H1 (cell line): ENCODE measurements at regions not wholly inside any gene's neighbourhood (a gene's known extent, or its start where the extent isn't known, plus 50 kb on each side); places are given as distances from the start of the nearest gene placed in this dataset.

ENCODE experiments used
- CTCF ChIA-PET: fragments of 300-600 bp; sonication (Branson Sonifier 250); formaldehyde crosslinking; loops from one replicate; lab custom pipeline; 2021; ENCODE audit not compliant: partially characterized antibody; lab: Charles Lee
- POLR2A ChIA-PET: fragments of 300-600 bp; sonication (Branson Sonifier 250); formaldehyde crosslinking; loops from one replicate; lab custom pipeline; 2021; ENCODE audit warnings: inconsistent platforms; ENCODE audit not compliant: partially characterized antibody; lab: Charles Lee
- DNase-seq, 2 experiments: peaks; one replicate each; pipeline versions ENCODE4 v3.0.0 to v3.0.0-alpha.2; 2010 to 2022; ENCODE audit warnings: low spot score in 2 of 2, low read depth in 1 of 2, mixed read lengths in 1 of 2
- FAIRE-seq: peaks from 2 replicates; lab custom pipeline; 2011; peaks lifted over from hg19 to GRCh38; lab: Jason Lieb, UNC
- H2AFZ ChIP-seq: 2 replicates; pipeline ENCODE4 v1.8.1; 2012; ENCODE audit warnings: low read length, inconsistent platforms
- H2AK5ac ChIP-seq: 2 replicates; pipeline ENCODE4 v1.6.1; 2013; ENCODE audit warnings: low read depth, low read length
- H2BK120ac ChIP-seq: replicated peaks from 2 replicates; pipeline ENCODE3; 2013; ENCODE audit warnings: low read depth, low read length, inconsistent platforms
- H2BK12ac ChIP-seq: 2 replicates; pipeline ENCODE4 v1.6.1; 2013; ENCODE audit warnings: low read depth, low read length
- H2BK15ac ChIP-seq: 2 replicates; pipeline ENCODE4 v1.6.1; 2013; ENCODE audit warnings: low read length
- H2BK20ac ChIP-seq: 2 replicates; pipeline ENCODE4 v1.6.1; 2013; ENCODE audit warnings: low read length
- H2BK5ac ChIP-seq: 2 replicates; pipeline ENCODE4 v1.6.1; 2013; ENCODE audit warnings: low read depth, low read length
- H3K14ac ChIP-seq: 2 replicates; pipeline ENCODE4 v1.6.1; 2013; ENCODE audit warnings: inconsistent platforms; ENCODE audit not compliant: insufficient read length
- H3K18ac ChIP-seq: 2 replicates; pipeline ENCODE4 v1.6.1; 2013; ENCODE audit warnings: low read length; ENCODE audit errors: extremely low read depth
- H3K23ac ChIP-seq: 2 replicates; pipeline ENCODE4 v1.6.1; 2013; ENCODE audit warnings: inconsistent platforms; ENCODE audit not compliant: insufficient read length
- H3K23me2 ChIP-seq: 2 replicates; pipeline ENCODE4 v1.6.1; 2013; ENCODE audit warnings: low read depth, low read length
- H3K27ac ChIP-seq: 2 replicates; pipeline ENCODE4 v1.6.1; 2011; ENCODE audit warnings: low read depth, low read length, inconsistent platforms
- H3K27me3 ChIP-seq, 4 experiments: replicated peaks in 1 of 4; 1 replicate in 1 of 4; 2 replicates in 3 of 4; pipeline versions ENCODE4 v1.6.1 to v1.8.1; 2011 to 2013; ENCODE audit warnings: low read length in 3 of 4, mild to moderate bottlenecking in 3 of 4, inconsistent platforms in 2 of 4, mixed read lengths in 2 of 4, moderate library complexity in 1 of 4; ENCODE audit not compliant: control insufficient read depth in 3 of 4, insufficient read depth in 3 of 4; ENCODE audit errors: extremely low read depth in 1 of 4
- H3K36me3 ChIP-seq, 4 experiments: 2 replicates each; pipeline versions ENCODE4 v1.6.1 to v1.8.1; 2011 to 2013; ENCODE audit warnings: mild to moderate bottlenecking in 4 of 4, low read length in 3 of 4, moderate library complexity in 2 of 4, control low read depth in 1 of 4, inconsistent platforms in 1 of 4; ENCODE audit not compliant: insufficient read depth in 4 of 4, control insufficient read depth in 2 of 4
- H3K4ac ChIP-seq: replicated peaks from 2 replicates; pipeline ENCODE3; 2013; ENCODE audit warnings: low read length, low read depth, mixed read lengths, inconsistent platforms; ENCODE audit not compliant: insufficient read length
- H3K4me1 ChIP-seq, 4 experiments: replicated peaks in 1 of 4; 1 replicate in 1 of 4; 2 replicates in 3 of 4; pipeline versions ENCODE4 v1.6.1 to v1.8.1; 2011 to 2013; ENCODE audit warnings: low read length in 3 of 4, inconsistent platforms in 2 of 4, mixed read lengths in 1 of 4; ENCODE audit not compliant: insufficient read depth in 4 of 4, control insufficient read depth in 3 of 4
- H3K4me2 ChIP-seq, 2 experiments: 2 replicates each; pipeline versions ENCODE4 v1.6.1 to v1.8.1; 2011 to 2013; ENCODE audit warnings: low read depth in 2 of 2, low read length in 2 of 2, control low read depth in 1 of 2, inconsistent platforms in 1 of 2, mild to moderate bottlenecking in 1 of 2; ENCODE audit not compliant: insufficient read depth in 1 of 2
- H3K4me3 ChIP-seq, 4 experiments: fragments of 200-600, 300-600 bp in 1 of 4; sonication (generic), shearing (Covaris generic), sonication (Bioruptor Twin) in 1 of 4; 2 replicates each; pipeline versions ENCODE4 v1.5.1 to v1.8.1; 2011 to 2016; ENCODE audit warnings: low read length in 4 of 4, low read depth in 3 of 4, control low read depth in 2 of 4, inconsistent platforms in 2 of 4, mild to moderate bottlenecking in 2 of 4, mixed read lengths in 1 of 4, moderate library complexity in 1 of 4; ENCODE audit not compliant: insufficient read depth in 2 of 4; ENCODE audit errors: extremely low read depth in 1 of 4
- H3K56ac ChIP-seq: replicated peaks from 2 replicates; pipeline ENCODE3; 2013; ENCODE audit warnings: low read depth, mild to moderate bottlenecking, mixed read lengths, low read length, inconsistent platforms; ENCODE audit not compliant: insufficient read length
- H3K79me1 ChIP-seq: 2 replicates; pipeline ENCODE4 v1.6.1; 2013; ENCODE audit warnings: low read depth, low read length, control low read depth
- H3K79me2 ChIP-seq, 2 experiments: 2 replicates each; pipeline versions ENCODE4 v1.6.1 to v1.8.1; 2012 to 2013; ENCODE audit warnings: low read length in 2 of 2, mild to moderate bottlenecking in 2 of 2, inconsistent platforms in 1 of 2; ENCODE audit not compliant: insufficient read depth in 2 of 2, control insufficient read depth in 1 of 2
- H3K9ac ChIP-seq, 4 experiments: replicated peaks in 1 of 4; 1 replicate in 1 of 4; 2 replicates in 3 of 4; pipeline versions ENCODE4 v1.6.1 to v1.8.1; 2011 to 2013; ENCODE audit warnings: low read depth in 3 of 4, low read length in 3 of 4, control low read depth in 2 of 4, mild to moderate bottlenecking in 2 of 4, moderate library complexity in 2 of 4, inconsistent platforms in 1 of 4; ENCODE audit errors: extremely low read depth in 1 of 4
- H3K9me3 ChIP-seq, 2 experiments: 2 replicates each; pipeline versions ENCODE4 v1.6.1 to v1.8.1; 2012 to 2013; ENCODE audit warnings: mild to moderate bottlenecking in 2 of 2, moderate library complexity in 2 of 2, control low read depth in 1 of 2, inconsistent platforms in 1 of 2, low read depth in 1 of 2, low read length in 1 of 2, mixed read lengths in 1 of 2; ENCODE audit not compliant: insufficient read depth in 2 of 2
- H4K20me1 ChIP-seq, 2 experiments: replicated peaks in 1 of 2; 2 replicates each; pipeline versions ENCODE3 to v1.8.1; 2011 to 2013; ENCODE audit warnings: inconsistent platforms in 2 of 2, low read length in 2 of 2, mild to moderate bottlenecking in 1 of 2; ENCODE audit not compliant: insufficient read depth in 2 of 2, control insufficient read depth in 1 of 2
- H4K5ac ChIP-seq: 2 replicates; pipeline ENCODE4 v1.6.1; 2013; ENCODE audit warnings: low read length, low read depth, mixed read lengths, inconsistent platforms; ENCODE audit not compliant: insufficient read length
- H4K8ac ChIP-seq: 2 replicates; pipeline ENCODE4 v1.8.0; 2013; ENCODE audit warnings: mild to moderate bottlenecking, moderate library complexity, low read length, inconsistent platforms; ENCODE audit not compliant: insufficient read depth; ENCODE audit errors: extremely low read depth
- H4K91ac ChIP-seq: replicated peaks from 2 replicates; pipeline ENCODE3; 2013; ENCODE audit warnings: low read length, mixed read lengths, inconsistent platforms; ENCODE audit not compliant: insufficient read length
- ASH2L ChIP-seq: fragments of 200-600, 300-600 bp; sonication (generic); IDR thresholded peaks from one replicate; pipeline ENCODE4 v1.7.1; 2017; ENCODE audit warnings: low read length
- ATF3 ChIP-seq: IDR thresholded peaks from 2 replicates; pipeline ENCODE4 v1.6.1; 2011; ENCODE audit warnings: low read depth, mild to moderate bottlenecking, low read length; ENCODE audit not compliant: insufficient read depth
- BRCA1 ChIP-seq: IDR thresholded peaks from 2 replicates; pipeline ENCODE4 v1.6.1; 2012; ENCODE audit warnings: low read depth, low read length, improper control_type of control experiment
- CEBPB ChIP-seq: IDR thresholded peaks from 2 replicates; pipeline ENCODE4 v1.6.1; 2012; ENCODE audit warnings: low read depth, low read length
- EGR1 ChIP-seq: IDR thresholded peaks from 2 replicates; pipeline ENCODE4 v1.6.1; 2011; ENCODE audit warnings: low read depth, low read length, borderline replicate concordance
- FOSL1 ChIP-seq: IDR thresholded peaks from 2 replicates; pipeline ENCODE4 v1.6.1; 2011; ENCODE audit warnings: mild to moderate bottlenecking, low read depth, low read length, moderate library complexity; ENCODE audit not compliant: insufficient read depth
- GABPA ChIP-seq: IDR thresholded peaks from 2 replicates; pipeline ENCODE4 v1.6.1; 2011; ENCODE audit warnings: mild to moderate bottlenecking, low read length, moderate library complexity, borderline replicate concordance; ENCODE audit not compliant: insufficient read depth
- KDM4A ChIP-seq: IDR thresholded peaks from one replicate; pipeline ENCODE4 v1.7.1; 2012; ENCODE audit warnings: low read depth, mild to moderate bottlenecking, moderate library complexity, low read length, inconsistent platforms; ENCODE audit not compliant: severe bottlenecking
- NRF1 ChIP-seq: IDR thresholded peaks from 2 replicates; pipeline ENCODE4 v1.6.1; 2011; ENCODE audit warnings: mild to moderate bottlenecking, low read depth, low read length, improper control_type of control experiment
- POLR2A ChIP-seq, 2 experiments: IDR thresholded peaks; 1 replicate in 1 of 2; 2 replicates in 1 of 2; pipeline ENCODE4 v1.6.1; 2011; ENCODE audit warnings: low read depth in 2 of 2, low read length in 2 of 2, mild to moderate bottlenecking in 2 of 2; ENCODE audit errors: control extremely low read depth in 1 of 2
- POLR2AphosphoS5 ChIP-seq: IDR thresholded peaks from 2 replicates; pipeline ENCODE4 v1.6.1; 2011; ENCODE audit warnings: low read depth, low read length
- POU5F1 ChIP-seq: IDR thresholded peaks from 2 replicates; pipeline ENCODE4 v1.6.1; 2011; ENCODE audit warnings: low read depth, mild to moderate bottlenecking, low read length, moderate library complexity
- SIRT6 ChIP-seq: IDR thresholded peaks from one replicate; pipeline ENCODE4 v1.7.1; 2012; ENCODE audit warnings: low read length, inconsistent platforms
- SP1 ChIP-seq: IDR thresholded peaks from 2 replicates; pipeline ENCODE4 v1.6.1; 2011; ENCODE audit warnings: low read depth, low read length
- YY1 ChIP-seq: IDR thresholded peaks from 2 replicates; pipeline ENCODE4 v1.6.1; 2011; ENCODE audit warnings: low read depth, mild to moderate bottlenecking, low read length
- WGBS, 2 experiments: shearing (Covaris generic) in 1 of 2; methylation state at CpG; one replicate each; pipeline versions ENCODE4 v1.1.6 to v1.1.7; 2013 to 2015; ENCODE audit warnings: low lambda C conversion rate in 2 of 2, mixed read lengths in 2 of 2, inconsistent platforms in 1 of 2, low coverage in 1 of 2, missing lambda C conversion rate in 1 of 2; ENCODE audit not compliant: insufficient replicate concordance in 2 of 2, insufficient coverage in 1 of 2, insufficient read length in 1 of 2; ENCODE audit errors: extremely low coverage in 1 of 2, missing lambda C conversion rate in 1 of 2; 5-methylcytosine and 5-hydroxymethylcytosine counted together

- Histone ChIP-seq H3K56ac (no peak overlapping the region), H4K91ac (no peak overlapping the region)
Measured at GRCh38 chr5:167790045-167790444, 501.4 kb upstream of the WWC1 start.

More at GRCh38 chr5:167790045-167790444, 501.4 kb upstream of the WWC1 start:
- no peak overlapping the region for H4K8ac ChIP-seq
- 93% methylated on average over 7 of the region's 7 CpGs; no CpG with 5 or more reads in 1 of the 2 experiments for WGBS, 2 experiments
- no peaks in the 10 kb centered on the region for H3K9me3 ChIP-seq
- H2BK15ac ChIP-seq = no peak overlapping the region
- H3K27ac ChIP-seq = no peak overlapping the region
- no peaks in the 10 kb centered on the region; the same call in 1 of the 2 replicates for H3K23me2 ChIP-seq
- H2AK5ac ChIP-seq = no peak overlapping the region
- no peak overlapping the region for H3K18ac ChIP-seq
- H3K4me2 ChIP-seq = no peak overlapping the region
- H3K4me1 ChIP-seq = peaks cover 4 to 14% (median 9%) of the 10 kb centered on the region in 4 experiments; a peak in 6 of 7 replicates
- no peaks in the 10 kb centered on the region; a peak in 1 of 7 replicates for H3K27me3 ChIP-seq
- no peak overlapping the region for H3K4ac ChIP-seq
- CTCF ChIA-PET = interaction anchor here (1.7 kb wide), 1 partner anchor 36 kb away, joined by 3 read pairs; no protein-coding TSS in a partner anchor
- H2BK120ac ChIP-seq = no peak overlapping the region
- FAIRE-seq = no peak
- no peak overlapping the region for H3K14ac ChIP-seq
- H3K79me1 ChIP-seq = no peaks in the 10 kb centered on the region
- H3K36me3 ChIP-seq = no peaks in the 10 kb centered on the region
- H4K5ac ChIP-seq = no peak overlapping the region
- H2AFZ ChIP-seq = no peak overlapping the region
- no peak overlapping the region for H3K4me3 ChIP-seq
- H2BK12ac ChIP-seq = no peak overlapping the region
- TF ChIP-seq ATF3 (no peak), FOSL1 (no peak), POLR2A (IDR thresholded peaks at IDR 0.05; ENCODE audit: control extremely low read depth in 1 of 2, low read depth in 2 of 2, low read length in 2 of 2) (no peak), POU5F1 (no peak), YY1 (no peak), NRF1 (no peak), EGR1 (no peak), CEBPB (no peak), SP1 (no peak), BRCA1 (no peak), ASH2L (no peak), KDM4A (no peak), POLR2AphosphoS5 (no peak), SIRT6 (no peak), GABPA (no peak)
- no peaks in the 10 kb centered on the region for H3K79me2 ChIP-seq
- H4K20me1 ChIP-seq = no peaks in the 10 kb centered on the region
- H3K9ac ChIP-seq = no peak overlapping the region
- no peak for DNase-seq
- H3K23ac ChIP-seq = no peak overlapping the region
- no peak overlapping the region for H2BK5ac ChIP-seq
- POLR2A ChIA-PET = interaction anchor here (0.7 kb wide), 1 partner anchor 264 kb away, joined by 3 read pairs; no protein-coding TSS in a partner anchor
- no peak overlapping the region for H2BK20ac ChIP-seq
